NCI-H748 (cell line): ENCODE measurements at regions not wholly inside any gene's neighbourhood (a gene's known extent, or its start where the extent isn't known, plus 50 kb on each side); places are given as distances from the start of the nearest gene placed in this dataset.

ENCODE experiments used
- DNase-seq: peaks from one replicate; lab custom pipeline; 2025; ENCODE audit not compliant: unreplicated experiment; lab: John Stamatoyannopoulos, UW

GRCh38 chr10:58932577-58933314, 243.7 kb upstream of the PHYHIPL start:
- DNase-seq: no peak

GRCh38 chr10:58936364-58936763, 240.1 kb upstream of the PHYHIPL start:
- no peak for DNase-seq

GRCh38 chr10:58937423-58937822, 239.0 kb upstream of the PHYHIPL start:
- no peak for DNase-seq

- no peak for DNase-seq
These were observed 233.7 kb upstream of the PHYHIPL start for GRCh38 chr10:58942724-58943123.

GRCh38 chr10:58943256-58943890, 233.1 kb upstream of the PHYHIPL start:
- no peak for DNase-seq

- DNase-seq: no peak
These were observed 232.5 kb upstream of the PHYHIPL start for GRCh38 chr10:58943960-58944359.

- DNase-seq: no peak
These were observed 228.1 kb upstream of the PHYHIPL start for GRCh38 chr10:58948303-58948702.

GRCh38 chr10:58950618-58951017, 225.8 kb upstream of the PHYHIPL start:
- DNase-seq: no peak

- no peak for DNase-seq
These were observed 225.4 kb upstream of the PHYHIPL start for GRCh38 chr10:58951087-58951486.

- DNase-seq: no peak
These were observed 224.7 kb upstream of the PHYHIPL start for GRCh38 chr10:58951746-58952145.

GRCh38 chr10:58952162-58952601, 224.3 kb upstream of the PHYHIPL start:
- no peak for DNase-seq

- peak; percentile 46 for DNase-seq
These were observed 223.5 kb upstream of the PHYHIPL start for GRCh38 chr10:58952747-58953466.

GRCh38 chr10:58954178-58954577, 222.3 kb upstream of the PHYHIPL start:
- no peak for DNase-seq

- DNase-seq: no peak
These were observed 220.8 kb upstream of the PHYHIPL start for GRCh38 chr10:58955615-58956014.

- no peak for DNase-seq
These were observed 219.5 kb upstream of the PHYHIPL start for GRCh38 chr10:58956926-58957325.

- DNase-seq: no peak
These were observed 218.9 kb upstream of the PHYHIPL start for GRCh38 chr10:58957517-58957916.

GRCh38 chr10:58963101-58963534, 213.3 kb upstream of the PHYHIPL start:
- peak; percentile 45 for DNase-seq

GRCh38 chr10:58963723-58964124, 212.7 kb upstream of the PHYHIPL start:
- DNase-seq: no peak

- DNase-seq: no peak
These were observed 210.6 kb upstream of the PHYHIPL start for GRCh38 chr10:58965855-58966254.

GRCh38 chr10:58967551-58968388, 208.7 kb upstream of the PHYHIPL start:
- peak; percentile 10 for DNase-seq

GRCh38 chr10:58968389-58968755, 208.1 kb upstream of the PHYHIPL start:
- DNase-seq: no peak
